ENCODE measurements at regions not wholly inside any gene's neighbourhood (a gene's known extent, or its start where the extent isn't known, plus 50 kb on each side); places are given as distances from the start of the nearest gene placed in this dataset.
A peak's percentile ranks its signal among the peaks of the same experiment; 100 is the strongest.

DNA sequence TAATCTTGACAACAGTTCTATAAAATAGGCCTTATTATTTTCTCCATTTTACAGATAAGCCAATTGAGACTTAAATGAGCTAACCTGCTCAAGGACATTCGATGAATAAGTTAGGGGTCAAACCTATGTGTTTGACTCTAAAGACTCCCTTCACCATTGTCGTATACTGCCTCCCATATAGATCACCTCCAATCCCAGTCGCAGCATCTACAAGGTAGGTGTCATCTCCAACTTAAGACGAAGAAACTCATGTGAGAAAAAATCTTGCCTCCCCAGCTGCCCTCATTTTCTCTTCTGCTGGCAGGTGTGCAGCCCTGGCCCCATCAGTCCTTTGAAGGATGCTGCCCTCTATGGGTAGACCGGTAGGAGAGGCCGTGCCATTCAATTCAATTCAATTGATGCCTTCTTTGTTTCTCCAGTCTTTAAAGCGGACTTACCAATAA lies 75.2 kb upstream of the SMARCA2 start:
- DNase-seq (ENCODE audit: extremely low spot score), result peak; percentile 80
- ChIA-PET CTCF (interaction anchor here (0.6 to 3.2 kb wide), 40 partner anchors 9 to 482 kb away, joined by 3 to 22 read pairs (median 4); no protein-coding TSS in a partner anchor), POLR2A (interaction anchor here (0.7 to 1.0 kb wide), 2 partner anchors 23 to 65 kb away, joined by 3 read pairs; no protein-coding TSS in a partner anchor)
- TF ChIP-seq, protein P1, sequence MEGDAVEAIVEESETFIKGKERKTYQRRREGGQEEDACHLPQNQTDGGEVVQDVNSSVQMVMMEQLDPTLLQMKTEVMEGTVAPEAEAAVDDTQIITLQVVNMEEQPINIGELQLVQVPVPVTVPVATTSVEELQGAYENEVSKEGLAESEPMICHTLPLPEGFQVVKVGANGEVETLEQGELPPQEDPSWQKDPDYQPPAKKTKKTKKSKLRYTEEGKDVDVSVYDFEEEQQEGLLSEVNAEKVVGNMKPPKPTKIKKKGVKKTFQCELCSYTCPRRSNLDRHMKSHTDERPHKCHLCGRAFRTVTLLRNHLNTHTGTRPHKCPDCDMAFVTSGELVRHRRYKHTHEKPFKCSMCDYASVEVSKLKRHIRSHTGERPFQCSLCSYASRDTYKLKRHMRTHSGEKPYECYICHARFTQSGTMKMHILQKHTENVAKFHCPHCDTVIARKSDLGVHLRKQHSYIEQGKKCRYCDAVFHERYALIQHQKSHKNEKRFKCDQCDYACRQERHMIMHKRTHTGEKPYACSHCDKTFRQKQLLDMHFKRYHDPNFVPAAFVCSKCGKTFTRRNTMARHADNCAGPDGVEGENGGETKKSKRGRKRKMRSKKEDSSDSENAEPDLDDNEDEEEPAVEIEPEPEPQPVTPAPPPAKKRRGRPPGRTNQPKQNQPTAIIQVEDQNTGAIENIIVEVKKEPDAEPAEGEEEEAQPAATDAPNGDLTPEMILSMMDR (IDR thresholded peaks at IDR 0.05; ENCODE audit: control extremely low read depth, extremely low read depth, low read depth, missing control alignments), result peak; percentile 87

DNA sequence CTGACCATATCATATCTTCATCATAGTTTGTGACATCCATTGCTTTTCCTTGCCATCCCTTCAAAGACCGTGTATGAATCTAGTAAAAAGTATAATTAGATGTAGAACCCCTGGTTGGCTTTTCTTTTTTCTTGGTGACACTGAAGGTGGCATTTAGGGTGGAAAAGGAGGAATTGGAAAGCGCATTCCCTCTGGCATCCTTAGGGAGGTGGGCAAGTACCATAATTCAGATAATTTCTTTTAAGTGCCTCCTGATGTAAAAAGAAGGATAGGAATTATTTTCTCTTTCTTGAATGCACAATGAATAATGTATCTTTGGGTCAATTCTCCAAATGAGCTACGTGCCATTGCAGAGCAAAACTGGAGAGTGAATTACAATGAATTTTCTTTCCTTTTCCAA lies 73.2 kb upstream of the SMARCA2 start:
- no peak for DNase-seq (ENCODE audit: extremely low spot score)
- TF ChIP-seq, protein P1 (IDR thresholded peaks at IDR 0.05; ENCODE audit: control extremely low read depth, extremely low read depth, low read depth, missing control alignments), result peak; percentile 36
- POLR2A ChIA-PET, result no interaction called here
- CTCF ChIA-PET, result interaction anchor here (0.8 to 3.2 kb wide), 8 partner anchors 10 to 104 kb away, joined by 3 to 22 read pairs (median 5); partner anchors contain the start of gene SMARCA2

- ChIA-PET POLR2A (no interaction called here), CTCF (interaction anchor here (0.7 to 1.3 kb wide), 4 partner anchors 9 to 37 kb away, joined by 3 read pairs; no protein-coding TSS in a partner anchor)
- no peak for DNase-seq (ENCODE audit: extremely low spot score)
- TF ChIP-seq, protein P1 (IDR thresholded peaks at IDR 0.05; ENCODE audit: control extremely low read depth, extremely low read depth, low read depth, missing control alignments), result no peak
Observed at GRCh38 chr9:1946526-1947283, 68.4 kb upstream of the SMARCA2 start.

- DNase-seq (ENCODE audit: extremely low spot score), result no peak
- CTCF ChIA-PET, result interaction anchor here (0.7 to 1.3 kb wide), 2 partner anchors 9 to 36 kb away, joined by 3 read pairs; no protein-coding TSS in a partner anchor
- POLR2A ChIA-PET, result no interaction called here
- TF ChIP-seq, protein P1 (IDR thresholded peaks at IDR 0.05; ENCODE audit: control extremely low read depth, extremely low read depth, low read depth, missing control alignments), result no peak
Observed at GRCh38 chr9:1947438-1947837, 67.7 kb upstream of the SMARCA2 start.

DNA sequence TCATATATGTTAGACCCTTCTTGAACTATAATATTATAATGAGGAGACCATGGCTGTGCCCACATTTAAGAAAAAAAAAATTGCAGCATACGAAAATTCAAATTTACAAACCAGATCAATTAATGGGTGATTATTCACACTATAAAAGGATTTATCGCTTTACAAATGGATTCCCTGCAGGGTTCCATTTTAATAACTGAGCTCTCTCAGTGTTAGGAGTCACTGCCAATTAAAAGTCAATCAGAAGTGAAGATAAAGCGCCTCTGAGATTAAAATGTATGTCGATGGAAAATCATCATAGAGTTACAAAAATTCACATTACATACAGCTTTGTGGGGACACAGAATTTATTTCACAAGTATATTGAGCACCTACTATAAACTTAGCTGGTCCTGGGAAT lies 66.6 kb upstream of the SMARCA2 start:
- no peak for DNase-seq (ENCODE audit: extremely low spot score)
- ChIA-PET CTCF (interaction anchor here (0.7 to 1.7 kb wide), 3 partner anchors 9 to 17 kb away, joined by 3 to 5 read pairs (median 3); no protein-coding TSS in a partner anchor), POLR2A (no interaction called here)
- TF ChIP-seq, protein P1 (IDR thresholded peaks at IDR 0.05; ENCODE audit: control extremely low read depth, extremely low read depth, low read depth, missing control alignments), result no peak

GRCh38 chr9:1951446-1951845 lies 63.7 kb upstream of the SMARCA2 start:
- POLR2A ChIA-PET, result no interaction called here
- no peak for DNase-seq (ENCODE audit: extremely low spot score)
- CTCF ChIA-PET, result interaction anchor here (2.1 kb wide), 1 partner anchor 10 kb away, joined by 10 read pairs; no protein-coding TSS in a partner anchor
- TF ChIP-seq, protein P1 (IDR thresholded peaks at IDR 0.05; ENCODE audit: control extremely low read depth, extremely low read depth, low read depth, missing control alignments), result no peak

All from GM10248 (cell line).